ENCODE measurements at regions not wholly inside any gene's neighbourhood (a gene's known extent, or its start where the extent isn't known, plus 50 kb on each side); places are given as distances from the start of the nearest gene placed in this dataset.
"Not testable (repeated sequence)": the region's sequence is repeated elsewhere in the genome, so short reads cannot be mapped to it uniquely, and the experiment has no call there.

- DNase-seq: no peak
Observed at GRCh38 chr9:74379718-74380117, 117.4 kb upstream of the RORB start.

- DNase-seq: no peak
Observed at GRCh38 chr9:74391816-74392215, 105.3 kb upstream of the RORB start.

- no peak for DNase-seq
Observed at GRCh38 chr9:74403581-74403980, 93.6 kb upstream of the RORB start.

- DNase-seq: no peak
Observed at GRCh38 chr9:74404620-74405019, 92.5 kb upstream of the RORB start.

GRCh38 chr9:74407166-74407565 is 90.0 kb upstream of the RORB start:
- no peak for DNase-seq

- DNase-seq: no peak
Observed at GRCh38 chr9:74412236-74412979, 84.7 kb upstream of the RORB start.

- no peak for DNase-seq
Observed at GRCh38 chr9:74413876-74414275, 83.3 kb upstream of the RORB start.

GRCh38 chr9:74414325-74414724 is 82.8 kb upstream of the RORB start:
- DNase-seq: no peak

GRCh38 chr9:74415995-74416394 is 81.1 kb upstream of the RORB start:
- no peak for DNase-seq

- DNase-seq: not testable (repeated sequence)
Observed at GRCh38 chr9:74424488-74424887, 72.6 kb upstream of the RORB start.

- no peak for DNase-seq
Observed at GRCh38 chr9:74431467-74431866, 65.7 kb upstream of the RORB start.

GRCh38 chr9:74443036-74443750 is 53.9 kb upstream of the RORB start:
- DNase-seq: no peak

- no peak for DNase-seq
Observed at GRCh38 chr9:74444369-74444768, 52.8 kb upstream of the RORB start.
